GM12864 (cell line): ENCODE measurements at regions not wholly inside any gene's neighbourhood (a gene's known extent, or its start where the extent isn't known, plus 50 kb on each side); places are given as distances from the start of the nearest gene placed in this dataset.
A peak's percentile ranks its signal among the peaks of the same experiment; 100 is the strongest.

ENCODE experiments used
- DNase-seq: peaks from one replicate; pipeline ENCODE4 v3.0.0-alpha.2; 2011; ENCODE audit warnings: low read depth
- H3K4me3 ChIP-seq: 2 replicates; pipeline ENCODE4 v1.5.1; 2011; ENCODE audit warnings: mild to moderate bottlenecking, low read depth, low read length, control low read depth
- CTCF ChIP-seq: IDR thresholded peaks from 2 replicates; pipeline ENCODE4 v1.5.1; 2011; ENCODE audit warnings: low read depth, mild to moderate bottlenecking, moderate library complexity, low read length, control low read depth, inconsistent platforms; ENCODE audit errors: missing control alignments

GRCh38 chr10:2108496-2108895 is 371.2 kb upstream of the ADARB2 start:
- TF ChIP-seq CTCF: no peak
- no peak overlapping the region for H3K4me3 ChIP-seq
- DNase-seq: no peak

- no peak for TF ChIP-seq CTCF
- DNase-seq: no peak
- H3K4me3 ChIP-seq: no peak overlapping the region
Measured at GRCh38 chr10:2106641-2107040, 369.3 kb upstream of the ADARB2 start.

GRCh38 chr10:2099321-2099720 is 362.0 kb upstream of the ADARB2 start:
- no peak for DNase-seq
- TF ChIP-seq CTCF: no peak
- no peak overlapping the region for H3K4me3 ChIP-seq

- no peak for DNase-seq
- H3K4me3 ChIP-seq: no peak overlapping the region
- no peak for TF ChIP-seq CTCF
Measured at GRCh38 chr10:2097937-2098336, 360.6 kb upstream of the ADARB2 start.

- DNase-seq: no peak
- no peak overlapping the region for H3K4me3 ChIP-seq
- TF ChIP-seq CTCF: no peak
Measured at GRCh38 chr10:2094171-2094570, 356.8 kb upstream of the ADARB2 start.

- no peak for TF ChIP-seq CTCF
- H3K4me3 ChIP-seq: no peak overlapping the region
- no peak for DNase-seq
Measured at GRCh38 chr10:2083591-2083990, 346.3 kb upstream of the ADARB2 start.

- peak; percentile 38 for TF ChIP-seq CTCF
- no peak overlapping the region for H3K4me3 ChIP-seq
- DNase-seq: no peak
Measured at GRCh38 chr10:2081501-2081900, 344.2 kb upstream of the ADARB2 start.
